GM23248 (cell line): ENCODE measurements at regions not wholly inside any gene's neighbourhood (a gene's known extent, or its start where the extent isn't known, plus 50 kb on each side); places are given as distances from the start of the nearest gene placed in this dataset.

Source experiments
- EZH2 ChIP-seq: fragments of 200-600 bp; sonication (generic); IDR thresholded peaks from 2 replicates; pipeline ENCODE4 v1.6.1; 2018; ENCODE audit warnings: antibody characterized with exemption, mild to moderate bottlenecking; ENCODE audit not compliant: insufficient read depth, poor library complexity, severe bottlenecking
- EZH2phosphoT487 ChIP-seq: fragments of 200-600 bp; sonication (generic); IDR thresholded peaks from 2 replicates; pipeline ENCODE4 v1.6.1; 2018; ENCODE audit warnings: antibody characterized with exemption, moderate library complexity, mild to moderate bottlenecking, low read depth; ENCODE audit not compliant: insufficient read depth

DNA sequence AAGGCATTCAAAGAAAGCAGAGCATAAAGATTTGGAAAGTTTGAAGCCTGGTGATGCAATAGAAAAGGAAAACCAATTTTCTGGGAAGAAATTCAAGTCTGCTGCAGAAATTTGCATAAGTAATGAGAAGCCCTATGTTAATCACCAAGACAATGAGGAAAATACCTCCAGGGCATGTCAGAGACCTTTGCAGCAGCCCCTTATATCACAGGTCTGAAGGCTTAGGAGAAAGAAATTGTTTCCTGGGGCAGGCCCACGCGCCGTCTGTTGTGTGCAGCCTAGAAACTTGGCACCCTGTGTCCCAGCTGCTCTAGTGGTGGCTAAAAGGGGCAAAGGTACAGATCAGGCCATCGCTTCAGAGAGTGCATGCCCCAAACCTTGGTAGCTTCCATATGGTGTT is 495.3 kb upstream of the CDH6 start:
- TF ChIP-seq EZH2 (no peak), EZH2phosphoT487 (no peak)
